ENCODE measurements at regions not wholly inside any gene's neighbourhood (a gene's known extent, or its start where the extent isn't known, plus 50 kb on each side); places are given as distances from the start of the nearest gene placed in this dataset.

- Histone ChIP-seq H2AK5ac (ENCODE audit: low read depth, low read length) (no peak overlapping the region), H4K91ac (replicated peaks; ENCODE audit: insufficient read length, low read length) (no peak overlapping the region), H3K36me3 (ENCODE audit: control insufficient read depth in 2 of 4, insufficient read depth in 4 of 4, low read length in 3 of 4) (no peaks in the 10 kb centered on the region), H2BK12ac (ENCODE audit: low read depth, low read length) (no peak overlapping the region), H3K23ac (ENCODE audit: insufficient read length) (no peak overlapping the region), H2BK15ac (ENCODE audit: low read length) (no peak overlapping the region), H2AFZ (ENCODE audit: low read length) (peak overlapping the region; percentile 73; the same call in 1 of the 2 replicates), H3K4me3 (ENCODE audit: extremely low read depth in 1 of 4, insufficient read depth in 2 of 4, low read depth in 3 of 4, low read length in 4 of 4) (no peak overlapping the region), H3K27me3 (replicated peaks in 1 of 4; ENCODE audit: control insufficient read depth in 3 of 4, extremely low read depth in 1 of 4, insufficient read depth in 3 of 4, low read length in 3 of 4) (no peaks in the 10 kb centered on the region), H3K79me1 (ENCODE audit: low read depth, low read length) (no peaks in the 10 kb centered on the region), H3K79me2 (ENCODE audit: control insufficient read depth in 1 of 2, insufficient read depth in 2 of 2, low read length in 2 of 2) (no peaks in the 10 kb centered on the region), H2BK5ac (ENCODE audit: low read depth, low read length) (no peak overlapping the region), H4K5ac (ENCODE audit: insufficient read length, low read depth, low read length) (no peak overlapping the region), H4K8ac (ENCODE audit: extremely low read depth, insufficient read depth, low read length) (no peak overlapping the region), H3K9ac (replicated peaks in 1 of 4; ENCODE audit: extremely low read depth in 1 of 4, low read depth in 3 of 4, low read length in 3 of 4) (no peak overlapping the region), H3K14ac (ENCODE audit: insufficient read length) (no peak overlapping the region), H3K4ac (replicated peaks; ENCODE audit: insufficient read length, low read depth, low read length) (no peak overlapping the region), H3K56ac (replicated peaks; ENCODE audit: insufficient read length, low read depth, low read length) (no peak overlapping the region), H3K4me1 (replicated peaks in 1 of 4; ENCODE audit: control insufficient read depth in 3 of 4, insufficient read depth in 4 of 4, low read length in 3 of 4) (no peaks in the 10 kb centered on the region; a peak in 1 of 7 replicates), H3K23me2 (ENCODE audit: low read depth, low read length) (no peaks in the 10 kb centered on the region), H3K27ac (ENCODE audit: low read depth, low read length) (no peak overlapping the region), H2BK120ac (replicated peaks; ENCODE audit: low read depth, low read length) (no peak overlapping the region), H3K4me2 (ENCODE audit: insufficient read depth in 1 of 2, low read depth in 2 of 2, low read length in 2 of 2) (no peak overlapping the region), H4K20me1 (replicated peaks in 1 of 2; ENCODE audit: control insufficient read depth in 1 of 2, insufficient read depth in 2 of 2, low read length in 2 of 2) (no peaks in the 10 kb centered on the region), H3K9me3 (ENCODE audit: insufficient read depth in 2 of 2, low read depth in 1 of 2, low read length in 1 of 2) (no peaks in the 10 kb centered on the region), H2BK20ac (ENCODE audit: low read length) (no peak overlapping the region), H3K18ac (ENCODE audit: extremely low read depth, low read length) (no peak overlapping the region)
- ChIA-PET POLR2A (ENCODE audit: partially characterized antibody) (no interaction called here), CTCF (ENCODE audit: partially characterized antibody) (no interaction called here)
- DNase-seq (ENCODE audit: low read depth in 1 of 2, low spot score in 2 of 2) (no peak), FAIRE-seq (no peak)
- TF ChIP-seq CHD2 (IDR thresholded peaks at IDR 0.05; ENCODE audit: low read length) (no peak), NANOG (IDR thresholded peaks at IDR 0.05; ENCODE audit: insufficient read depth, low read depth, low read length, poor library complexity, severe bottlenecking) (no peak), FOSL1 (IDR thresholded peaks at IDR 0.05; ENCODE audit: insufficient read depth, low read depth, low read length) (no peak), BCL11A (IDR thresholded peaks at IDR 0.05; ENCODE audit: low read depth in 2 of 2, low read length in 2 of 2) (no peak), SIN3A (conservative IDR thresholded peaks at IDR 0.05 in 1 of 2, IDR thresholded peaks at IDR 0.05 in 1 of 2; ENCODE audit: low read depth in 1 of 2, low read length in 2 of 2) (no peak), HDAC6 (IDR thresholded peaks at IDR 0.05; ENCODE audit: low read depth, low read length) (no peak), RBBP5 (IDR thresholded peaks at IDR 0.05; ENCODE audit: borderline replicate concordance, low read depth, low read length) (no peak)
Measured at GRCh38 chr9:31089549-31090221, 1294.8 kb upstream of the ACO1 start.
